ELR (cell line): ENCODE measurements at regions not wholly inside any gene's neighbourhood (a gene's known extent, or its start where the extent isn't known, plus 50 kb on each side); places are given as distances from the start of the nearest gene placed in this dataset.

Source experiments
- DNase-seq: peaks from one replicate; pipeline ENCODE4 v3.0.0-alpha.2; 2015; ENCODE audit warnings: low read depth

GRCh38 chr12:71009430-71010142 lies 89.0 kb upstream of the PTPRR start:
- DNase-seq = no peak

DNA sequence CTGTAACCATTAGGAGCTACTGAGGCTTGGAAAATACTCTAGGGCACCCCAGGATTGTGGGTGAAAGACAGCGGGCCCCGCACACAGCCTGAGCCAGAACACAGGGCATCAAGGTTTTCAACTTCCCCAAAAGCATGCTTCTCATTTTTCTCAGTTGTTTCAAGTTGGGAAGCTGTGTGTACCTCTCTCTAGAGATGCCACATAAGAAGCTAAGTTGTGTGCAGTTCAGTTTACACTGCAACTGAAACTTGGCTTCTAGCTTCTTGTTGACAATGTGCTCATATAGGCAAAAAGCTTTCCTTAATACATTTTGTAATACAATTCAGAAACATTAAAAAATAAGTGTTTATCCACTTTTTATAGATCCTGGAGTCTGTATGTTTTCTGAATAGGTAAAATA lies 88.1 kb upstream of the PTPRR start:
- DNase-seq = no peak

DNA sequence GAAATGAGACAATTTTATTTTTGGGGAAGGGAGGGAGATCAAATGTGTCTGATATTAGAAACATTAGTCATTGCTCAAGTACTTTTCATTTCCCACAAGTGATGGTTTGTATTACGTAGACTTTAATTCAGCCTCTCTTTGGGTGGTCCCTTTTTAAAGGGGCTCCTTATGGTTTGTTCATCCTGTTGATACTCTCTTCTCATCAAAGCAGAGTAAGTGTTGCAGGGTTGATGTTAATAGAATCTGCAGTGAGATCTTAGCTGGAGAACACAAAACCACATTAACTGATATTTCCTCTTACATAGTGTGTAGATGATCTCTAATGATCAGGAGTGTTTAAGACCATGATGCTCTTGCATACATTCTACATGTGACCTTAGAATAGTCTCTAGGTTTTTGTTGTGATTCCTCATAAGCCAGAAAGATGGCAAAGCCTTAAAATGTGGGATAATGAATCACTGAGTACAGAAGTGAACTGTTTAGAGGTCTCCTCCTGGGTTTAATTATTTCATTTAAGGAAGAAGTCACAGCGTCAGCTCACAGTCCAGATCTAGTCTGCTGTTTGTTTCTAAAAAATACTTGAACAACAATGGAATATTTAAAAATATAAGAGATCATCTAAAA lies 87.4 kb upstream of the PTPRR start:
- DNase-seq = no peak

- no peak for DNase-seq
Observed at GRCh38 chr12:71007020-71007419, 86.5 kb upstream of the PTPRR start.

DNA sequence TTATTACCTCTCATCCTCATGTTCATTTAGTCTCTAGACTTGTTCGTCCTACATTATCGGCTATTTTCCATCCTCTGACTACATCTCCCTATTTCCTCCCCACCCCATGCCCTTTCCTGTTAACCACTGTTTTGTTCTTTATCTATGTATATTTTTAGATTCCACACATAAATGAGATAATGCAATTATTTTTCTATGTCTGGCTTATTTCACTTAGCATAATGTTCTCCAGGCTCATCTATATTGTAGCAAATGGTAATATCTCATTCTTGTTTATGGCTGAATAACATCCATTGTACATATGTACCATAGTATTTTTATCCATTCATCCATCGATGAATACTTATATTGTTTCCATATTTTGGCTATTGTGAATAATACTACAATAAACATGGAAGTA lies 84.6 kb upstream of the PTPRR start:
- no peak for DNase-seq

DNA sequence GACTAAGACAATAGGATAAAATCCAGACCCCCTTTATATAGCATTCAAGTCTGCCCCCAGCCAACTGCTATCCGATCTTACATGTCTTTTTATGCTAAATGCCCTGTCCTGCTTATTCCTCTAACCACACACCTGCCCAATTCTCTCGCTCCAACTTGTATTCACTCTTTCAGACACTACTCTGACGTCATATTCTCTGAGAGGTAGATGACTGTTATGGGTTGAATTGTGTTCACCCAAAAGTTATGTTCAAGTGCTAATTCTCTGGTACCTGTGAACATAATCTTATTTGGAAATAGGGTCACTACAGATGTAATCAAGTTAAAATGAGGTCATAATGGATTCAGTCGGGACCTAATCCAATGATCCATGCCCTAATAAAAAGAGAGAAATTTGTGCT lies 84.0 kb upstream of the PTPRR start:
- no peak for DNase-seq

GRCh38 chr12:71000748-71001147 lies 80.2 kb upstream of the PTPRR start:
- no peak for DNase-seq

DNA sequence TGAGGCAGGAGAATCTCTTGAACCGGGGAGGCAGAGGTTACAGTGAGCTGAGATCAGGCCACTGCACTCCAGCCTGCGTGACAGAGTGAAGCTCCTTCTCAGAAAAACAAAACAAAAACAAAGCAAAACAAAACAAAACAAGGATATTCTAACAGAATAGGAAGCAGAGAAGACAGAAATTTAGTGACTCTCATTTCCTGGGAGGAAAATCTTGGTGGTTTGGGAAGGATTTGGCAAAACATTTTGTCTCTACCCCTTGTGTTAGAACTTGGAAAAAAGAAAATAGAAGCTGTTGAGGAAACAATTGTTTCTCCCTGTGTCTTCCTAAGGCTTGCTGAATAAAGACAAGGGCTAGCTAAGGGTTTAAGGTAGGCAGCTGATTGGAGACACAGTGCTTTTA lies 79.7 kb upstream of the PTPRR start:
- DNase-seq = no peak

DNA sequence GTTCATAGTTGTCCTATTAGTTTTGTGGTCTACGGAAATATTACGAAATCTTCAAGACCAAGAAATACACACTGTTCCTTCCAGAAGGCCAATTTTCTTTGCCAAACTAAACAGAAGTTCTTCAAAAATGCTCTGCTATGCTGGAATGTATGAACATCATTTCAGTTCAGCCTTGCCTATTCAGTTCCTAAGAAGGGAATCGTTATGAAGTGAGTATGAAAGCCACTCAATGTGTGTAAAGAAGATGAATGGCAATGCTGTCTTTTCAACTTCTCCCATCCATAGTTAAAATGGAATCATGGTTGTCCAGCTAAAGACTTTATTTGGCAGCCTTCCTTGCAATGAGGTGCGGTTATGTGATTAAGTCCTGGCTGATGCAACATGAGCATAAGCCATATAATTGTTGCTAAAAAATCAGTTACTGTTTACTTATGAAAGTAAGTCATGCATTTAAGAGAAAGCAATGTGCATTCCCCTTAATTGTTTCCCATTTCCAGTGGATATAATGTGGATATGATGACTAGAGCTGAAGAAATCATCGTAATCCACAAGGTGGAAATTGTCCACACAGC lies 73.8 kb upstream of the PTPRR start:
- DNase-seq = no peak

- DNase-seq = no peak
Observed at GRCh38 chr12:70989232-70989631, 68.7 kb upstream of the PTPRR start.

DNA sequence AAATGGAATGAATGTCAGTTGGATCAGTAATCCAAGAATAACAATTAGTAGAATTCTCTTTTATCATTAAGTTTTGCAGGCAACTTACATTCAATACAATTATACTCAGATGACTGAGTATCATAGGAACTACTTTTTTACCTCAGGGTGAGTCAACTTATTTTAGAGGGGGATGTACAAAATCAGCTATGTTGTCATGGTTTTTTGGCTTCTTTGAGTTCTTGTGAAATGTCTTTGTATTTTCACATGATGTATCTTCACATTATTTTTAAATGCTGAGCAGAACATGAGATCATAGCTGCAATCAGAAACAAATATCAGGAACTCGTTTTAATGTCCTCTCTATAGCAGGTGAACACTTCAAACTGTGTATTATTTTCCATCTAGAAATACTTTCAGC lies 65.3 kb upstream of the PTPRR start:
- DNase-seq = no peak

DNA sequence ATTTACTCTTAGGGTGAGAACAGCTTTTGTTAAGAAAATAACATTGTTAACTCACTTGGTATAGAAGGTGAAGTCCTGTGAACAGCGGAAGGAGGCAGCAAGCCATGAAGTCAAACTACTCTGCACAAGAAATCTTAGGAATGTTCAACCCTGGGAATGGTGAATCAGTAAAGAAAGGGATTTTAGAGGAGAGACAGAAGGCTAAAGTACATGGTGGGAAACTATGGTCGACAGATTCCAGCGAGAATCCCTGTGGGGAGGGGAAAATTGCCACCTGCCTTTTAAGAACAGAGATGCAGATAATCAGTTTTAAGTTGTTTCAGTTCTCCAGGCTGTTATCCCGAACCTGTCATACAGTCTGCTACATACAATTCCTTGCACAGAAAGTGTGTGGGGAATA lies 63.2 kb upstream of the PTPRR start:
- no peak for DNase-seq

GRCh38 chr12:70982991-70983390 lies 62.5 kb upstream of the PTPRR start:
- no peak for DNase-seq

DNA sequence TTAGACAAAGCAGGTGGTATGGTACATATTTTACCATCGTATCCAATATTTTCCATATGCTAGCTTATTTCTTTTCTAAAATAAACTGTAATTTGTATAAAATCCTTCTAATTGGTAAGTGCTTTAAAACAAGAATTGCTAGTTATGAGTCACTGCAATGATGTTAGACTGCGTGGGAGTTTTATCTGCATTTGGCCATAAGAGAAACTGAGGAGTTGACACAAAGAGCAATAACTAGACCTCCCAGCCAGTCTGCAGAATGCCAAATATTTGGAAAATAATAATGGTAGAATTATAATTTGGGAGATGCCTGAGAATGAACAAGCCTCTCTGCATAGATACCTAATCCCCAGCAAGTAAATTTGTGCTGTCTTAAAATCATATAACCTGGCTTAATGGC lies 61.7 kb upstream of the PTPRR start:
- no peak for DNase-seq

DNA sequence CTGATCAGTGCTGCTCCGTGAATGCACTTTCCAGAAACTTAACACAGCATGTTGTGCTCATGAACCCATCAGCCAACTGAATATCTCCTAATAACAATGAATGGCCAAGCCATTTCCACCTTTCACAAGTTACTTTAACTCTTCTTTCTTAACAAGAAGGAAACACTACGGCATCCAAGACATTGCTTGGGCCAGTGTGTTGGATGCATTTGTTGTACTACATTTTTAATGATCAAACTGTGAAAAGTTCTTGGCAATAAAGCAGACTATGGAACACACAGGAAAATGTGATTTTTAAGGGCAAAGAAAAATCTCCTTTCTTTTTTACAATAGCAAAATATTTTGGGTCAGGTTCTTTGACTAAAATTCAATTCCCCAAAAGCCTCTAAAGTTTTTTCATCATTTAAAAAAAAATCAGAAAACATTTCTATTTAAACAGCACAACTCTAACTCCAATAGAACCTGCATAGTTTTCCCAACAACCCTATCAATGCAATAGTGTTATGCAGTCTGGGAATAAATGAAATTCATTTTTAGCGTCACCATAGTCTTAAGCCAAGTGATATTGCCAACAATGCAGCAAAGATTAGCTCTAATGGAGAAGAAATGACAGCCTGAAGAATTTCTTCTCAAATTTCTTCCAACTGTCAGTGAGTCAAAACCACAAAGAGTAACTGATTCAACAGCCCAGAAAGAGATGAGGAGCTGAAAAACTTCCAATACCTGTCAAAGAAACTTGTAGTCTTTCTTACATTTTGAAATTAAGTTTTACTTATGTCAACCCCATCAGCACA lies 50.7 kb upstream of the PTPRR start:
- DNase-seq = no peak
